Ascending aorta (tissue), 2 donors: ENCODE measurements at regions not wholly inside any gene's neighbourhood (a gene's known extent, or its start where the extent isn't known, plus 50 kb on each side); places are given as distances from the start of the nearest gene placed in this dataset.
A peak's percentile ranks its signal among the peaks of the same experiment; 100 is the strongest.

Experiments used
- DNase-seq, 2 donors: peaks; one replicate each; pipeline ENCODE4 v3.0.0-alpha.2; 2019; ENCODE audit warnings: low spot score in 2 of 2
- H3K27ac ChIP-seq, 2 donors: fragments of 200-600 bp; sonication (generic); one replicate each; pipeline ENCODE4 v1.5.1; 2016 to 2017; ENCODE audit warnings: mild to moderate bottlenecking in 1 of 2
- H3K27me3 ChIP-seq: fragments of 200-600 bp; sonication (generic); one replicate; pipeline ENCODE4 v1.5.1; 2017
- H3K36me3 ChIP-seq, 2 donors: fragments of 200-600 bp; sonication (generic); one replicate each; pipeline ENCODE4 v1.5.1; 2016
- H3K4me1 ChIP-seq, 2 donors: fragments of 200-600 bp; sonication (generic); one replicate each; pipeline ENCODE4 v1.5.1; 2016 to 2017; ENCODE audit warnings: mild to moderate bottlenecking in 1 of 2
- H3K4me3 ChIP-seq, 2 donors: fragments of 200-600 bp; sonication (generic); one replicate each; pipeline ENCODE4 v1.5.1; 2016 to 2017; ENCODE audit warnings: mild to moderate bottlenecking in 1 of 2
- H3K9me3 ChIP-seq, 2 donors: fragments of 200-600 bp; sonication (generic); one replicate each; pipeline ENCODE4 v1.5.1; 2016
- CTCF ChIP-seq, 3 experiments: fragments of 200-600 bp in 2 of 3; fragments of 450-650 bp in 1 of 3; sonication (generic) in 2 of 3; IDR thresholded peaks; one replicate each; pipeline ENCODE4 v1.5.1; 2016 to 2019; ENCODE audit warnings: antibody characterized with exemption in 3 of 3, mild to moderate bottlenecking in 1 of 3, moderate library complexity in 1 of 3
- intact Hi-C: fragments of 100-400 bp; cut with DNase I; formaldehyde crosslinking; loops from one replicate; pipeline ENCODE4 v1.15.1; 2023

- DNase-seq: no peak
- H3K36me3 ChIP-seq: no peaks in the 10 kb centered on the region
- no peaks in the 10 kb centered on the region for H3K27me3 ChIP-seq
- H3K27ac ChIP-seq: no peak overlapping the region
- no peak overlapping the region for H3K4me3 ChIP-seq
- TF ChIP-seq CTCF (IDR thresholded peaks at IDR 0.05): no peak
- H3K4me1 ChIP-seq: no peaks in the 10 kb centered on the region
- no peaks in the 10 kb centered on the region for H3K9me3 ChIP-seq
- intact Hi-C loops: no loop called here
Observed at GRCh38 chr1:83065952-83066727, 932.8 kb downstream of the TTLL7 start.

- Histone ChIP-seq H3K36me3 (no peaks in the 10 kb centered on the region), H3K27ac (no peak overlapping the region), H3K9me3 (no peaks in the 10 kb centered on the region), H3K27me3 (no peaks in the 10 kb centered on the region), H3K4me3 (peak overlapping the region in 1 of 2 donors; percentile 22), H3K4me1 (no peaks in the 10 kb centered on the region)
- no peak for TF ChIP-seq CTCF (IDR thresholded peaks at IDR 0.05)
- intact Hi-C loops: no loop called here
- no peak for DNase-seq
Observed at GRCh38 chr1:83064589-83065242, 934.2 kb downstream of the TTLL7 start.

DNA sequence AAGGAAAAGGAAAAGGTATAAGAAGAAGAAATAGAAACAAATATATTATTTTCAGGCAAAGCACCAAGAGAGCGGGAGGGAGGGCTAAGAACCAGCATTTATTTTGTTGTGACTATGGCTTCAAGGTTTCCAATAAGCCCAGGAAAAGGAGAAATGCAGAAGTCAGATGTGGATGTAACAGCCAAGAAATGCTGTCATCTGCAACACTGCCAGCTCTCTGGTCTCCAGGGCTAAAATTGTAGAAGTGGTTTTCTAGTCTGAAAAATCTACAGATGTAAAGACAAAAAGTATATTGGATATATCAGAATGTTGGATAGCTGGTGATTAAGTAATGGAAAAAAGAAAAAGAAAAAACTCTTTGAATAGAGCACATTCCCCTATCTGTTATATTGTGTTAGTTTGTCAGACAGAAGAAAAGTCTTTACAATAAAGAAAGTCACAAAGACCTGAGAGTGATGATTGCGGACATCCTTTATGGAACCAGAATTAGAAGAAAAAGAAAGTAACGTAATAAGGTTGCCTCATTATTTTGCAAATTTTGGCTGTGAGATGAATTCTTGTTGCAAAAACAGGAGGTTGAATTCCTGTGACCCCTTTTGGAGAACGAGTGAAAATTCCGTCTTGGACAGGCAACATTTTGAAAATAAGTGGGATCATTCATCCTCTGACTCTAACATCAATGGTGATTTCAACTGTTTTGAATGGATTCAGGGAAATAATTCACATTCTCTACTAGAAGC lies 938.1 kb downstream of the TTLL7 start:
- TF ChIP-seq CTCF (IDR thresholded peaks at IDR 0.05): no peak

GRCh38 chr1:83060221-83060620 lies 938.7 kb downstream of the TTLL7 start:
- intact Hi-C loops: no loop called here
- H3K4me3 ChIP-seq: no peak overlapping the region
- H3K27me3 ChIP-seq: no peaks in the 10 kb centered on the region
- no peaks in the 10 kb centered on the region for H3K9me3 ChIP-seq
- H3K27ac ChIP-seq: no peak overlapping the region
- H3K4me1 ChIP-seq: no peaks in the 10 kb centered on the region
- no peak for DNase-seq
- no peak for TF ChIP-seq CTCF (IDR thresholded peaks at IDR 0.05)
- no peaks in the 10 kb centered on the region for H3K36me3 ChIP-seq

More for the DNA sequence above, 938.1 kb downstream of the TTLL7 start:
- Histone ChIP-seq H3K36me3 (no peaks in the 10 kb centered on the region), H3K4me1 (no peaks in the 10 kb centered on the region), H3K27me3 (no peaks in the 10 kb centered on the region), H3K27ac (no peak overlapping the region), H3K9me3 (no peaks in the 10 kb centered on the region), H3K4me3 (no peak overlapping the region)
- intact Hi-C loops: no loop called here
- no peak for DNase-seq

- intact Hi-C loops: no loop called here
- H3K36me3 ChIP-seq: no peaks in the 10 kb centered on the region
- no peak for TF ChIP-seq CTCF (IDR thresholded peaks at IDR 0.05)
- no peak for DNase-seq
- H3K27me3 ChIP-seq: no peaks in the 10 kb centered on the region
- no peak overlapping the region for H3K4me3 ChIP-seq
- H3K4me1 ChIP-seq: no peaks in the 10 kb centered on the region
- no peaks in the 10 kb centered on the region for H3K9me3 ChIP-seq
- no peak overlapping the region for H3K27ac ChIP-seq
Observed at GRCh38 chr1:83058327-83058726, 940.6 kb downstream of the TTLL7 start.
